PC-9 (cell line): ENCODE measurements at regions not wholly inside any gene's neighbourhood (a gene's known extent, or its start where the extent isn't known, plus 50 kb on each side); places are given as distances from the start of the nearest gene placed in this dataset.
"Not testable (repeated sequence)": the region's sequence is repeated elsewhere in the genome, so short reads cannot be mapped to it uniquely, and the experiment has no call there.

ENCODE experiments used
- EZH2 ChIP-seq: fragments of 200-600 bp; sonication (generic); IDR thresholded peaks from 2 replicates; pipeline ENCODE4 v1.8.0; 2017; ENCODE audit warnings: antibody characterized with exemption, low read depth
- TF ChIP-seq, protein P1 (sequence below): fragments of 200-600 bp; sonication (generic); conservative IDR thresholded peaks from 2 replicates; pipeline ENCODE4 v1.6.1; 2017; ENCODE audit warnings: mixed run types, antibody characterized with exemption, mild to moderate bottlenecking, moderate library complexity

DNA sequence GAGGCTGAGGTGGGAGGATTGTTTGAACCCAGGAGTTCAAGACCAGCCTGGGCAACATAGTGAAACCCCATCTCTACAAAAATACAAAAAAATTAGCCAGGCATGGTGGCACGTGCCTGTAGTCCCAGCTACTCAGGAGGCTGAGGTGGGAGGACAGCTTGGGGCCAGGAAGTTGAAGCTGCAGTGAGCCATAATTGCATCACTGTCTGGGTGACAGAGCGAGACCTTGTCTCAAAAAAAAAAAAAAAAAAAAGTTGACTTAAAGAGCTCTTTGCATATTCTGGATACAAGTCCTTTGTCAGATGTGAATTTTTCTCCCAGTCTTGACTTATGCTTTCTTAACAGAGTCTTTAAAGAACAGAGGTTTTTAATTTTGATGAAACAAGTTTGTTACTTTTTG lies 79.9 kb upstream of the RPH3AL start:
- TF ChIP-seq EZH2: not testable (repeated sequence)
- TF ChIP-seq, protein P1, sequence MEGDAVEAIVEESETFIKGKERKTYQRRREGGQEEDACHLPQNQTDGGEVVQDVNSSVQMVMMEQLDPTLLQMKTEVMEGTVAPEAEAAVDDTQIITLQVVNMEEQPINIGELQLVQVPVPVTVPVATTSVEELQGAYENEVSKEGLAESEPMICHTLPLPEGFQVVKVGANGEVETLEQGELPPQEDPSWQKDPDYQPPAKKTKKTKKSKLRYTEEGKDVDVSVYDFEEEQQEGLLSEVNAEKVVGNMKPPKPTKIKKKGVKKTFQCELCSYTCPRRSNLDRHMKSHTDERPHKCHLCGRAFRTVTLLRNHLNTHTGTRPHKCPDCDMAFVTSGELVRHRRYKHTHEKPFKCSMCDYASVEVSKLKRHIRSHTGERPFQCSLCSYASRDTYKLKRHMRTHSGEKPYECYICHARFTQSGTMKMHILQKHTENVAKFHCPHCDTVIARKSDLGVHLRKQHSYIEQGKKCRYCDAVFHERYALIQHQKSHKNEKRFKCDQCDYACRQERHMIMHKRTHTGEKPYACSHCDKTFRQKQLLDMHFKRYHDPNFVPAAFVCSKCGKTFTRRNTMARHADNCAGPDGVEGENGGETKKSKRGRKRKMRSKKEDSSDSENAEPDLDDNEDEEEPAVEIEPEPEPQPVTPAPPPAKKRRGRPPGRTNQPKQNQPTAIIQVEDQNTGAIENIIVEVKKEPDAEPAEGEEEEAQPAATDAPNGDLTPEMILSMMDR: not testable (repeated sequence)
